MM.1S (cell line): ENCODE measurements at regions not wholly inside any gene's neighbourhood (a gene's known extent, or its start where the extent isn't known, plus 50 kb on each side); places are given as distances from the start of the nearest gene placed in this dataset.

ENCODE experiments used
- CTCF ChIP-seq: fragments of 300-600 bp; sonication (generic); IDR thresholded peaks from 2 replicates; pipeline ENCODE4 v1.5.1; 2016; ENCODE audit warnings: antibody characterized with exemption, low read length, mixed read lengths
- EZH2 ChIP-seq: fragments of 300-600 bp; sonication (generic); optimal IDR thresholded peaks from 2 replicates; pipeline ENCODE3; 2017; ENCODE audit warnings: low read depth, mild to moderate bottlenecking, antibody characterized with exemption, low read length, mixed read lengths
- EZH2phosphoT487 ChIP-seq: fragments of 300-600 bp; sonication (generic); IDR thresholded peaks from 2 replicates; pipeline ENCODE4 v1.6.1; 2018; ENCODE audit warnings: antibody characterized with exemption, low read length

GRCh38 chr17:77607606-77608005 lies 350.9 kb upstream of the TNRC6C start:
- TF ChIP-seq EZH2phosphoT487 (no peak), CTCF (no peak), EZH2 (no peak)
